Right atrium auricular region (tissue), 2 donors: ENCODE measurements at regions not wholly inside any gene's neighbourhood (a gene's known extent, or its start where the extent isn't known, plus 50 kb on each side); places are given as distances from the start of the nearest gene placed in this dataset.

Experiments used
- DNase-seq: peaks from one replicate; pipeline ENCODE4 v3.0.0-alpha.2; 2019; ENCODE audit warnings: low spot score
- H3K27ac ChIP-seq, 2 donors: fragments of 200-600 bp; sonication (generic); 1 replicate in 1 of 2; 2 replicates in 1 of 2; pipeline ENCODE4 v1.5.1; 2016 to 2019
- H3K27me3 ChIP-seq, 2 donors: fragments of 200-600 bp; sonication (generic); one replicate each; pipeline versions ENCODE4 v1.5.1 to v1.6.0; 2017 to 2019
- H3K36me3 ChIP-seq: fragments of 200-600 bp; sonication (generic); one replicate; pipeline ENCODE4 v1.5.1; 2016
- H3K4me1 ChIP-seq, 2 donors: fragments of 200-600 bp; sonication (generic); one replicate each; pipeline versions ENCODE4 v1.5.1 to v1.6.0; 2017 to 2019
- H3K4me3 ChIP-seq, 2 donors: fragments of 200-600 bp; sonication (generic); 1 replicate in 1 of 2; 2 replicates in 1 of 2; pipeline ENCODE4 v1.5.1; 2017 to 2019; ENCODE audit warnings: mild to moderate bottlenecking in 1 of 2, moderate library complexity in 1 of 2
- H3K9me3 ChIP-seq, 2 donors: fragments of 200-600 bp; sonication (generic); one replicate each; pipeline ENCODE4 v1.5.1; 2019
- TF ChIP-seq, protein P1 (sequence below), 2 donors: fragments of 200-600 bp; sonication (generic); IDR thresholded peaks; one replicate each; pipeline ENCODE4 v1.5.1; 2019; ENCODE audit warnings: antibody characterized with exemption in 2 of 2

DNA sequence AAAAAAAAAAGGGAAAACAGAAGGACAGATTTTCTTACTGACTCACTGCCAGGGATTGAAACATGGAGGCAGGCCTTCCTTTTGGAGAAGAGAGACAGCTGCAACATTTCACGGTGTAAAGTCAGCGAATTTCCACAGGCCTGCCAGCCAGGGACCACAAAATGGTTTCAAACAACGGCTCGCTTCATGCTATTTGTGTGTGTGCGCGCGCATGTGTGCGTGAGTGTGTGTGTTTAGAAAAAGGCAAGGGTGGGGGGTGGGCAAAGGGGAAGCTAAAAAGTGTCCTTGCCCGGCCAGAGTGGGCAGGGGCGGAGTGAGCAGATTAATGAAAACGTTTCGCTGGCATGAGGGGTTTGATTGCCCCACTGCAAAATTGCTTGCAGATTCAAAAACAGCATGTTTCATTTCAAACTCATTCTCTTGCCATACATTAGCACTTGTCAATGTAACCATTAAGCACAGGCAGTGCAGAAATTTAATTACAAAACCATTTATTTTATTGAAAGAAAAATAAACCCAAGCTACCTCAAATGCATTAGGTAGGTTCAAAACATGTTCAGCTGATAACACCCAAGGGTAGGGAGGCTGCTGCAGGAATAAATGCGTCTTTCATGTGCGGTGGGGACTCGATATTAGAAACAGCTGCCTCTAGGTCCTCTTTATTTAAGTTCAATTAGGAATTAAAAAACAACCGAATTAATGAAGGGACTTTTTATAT, 182.1 kb upstream of the SIX2 start:
- TF ChIP-seq, protein P1, sequence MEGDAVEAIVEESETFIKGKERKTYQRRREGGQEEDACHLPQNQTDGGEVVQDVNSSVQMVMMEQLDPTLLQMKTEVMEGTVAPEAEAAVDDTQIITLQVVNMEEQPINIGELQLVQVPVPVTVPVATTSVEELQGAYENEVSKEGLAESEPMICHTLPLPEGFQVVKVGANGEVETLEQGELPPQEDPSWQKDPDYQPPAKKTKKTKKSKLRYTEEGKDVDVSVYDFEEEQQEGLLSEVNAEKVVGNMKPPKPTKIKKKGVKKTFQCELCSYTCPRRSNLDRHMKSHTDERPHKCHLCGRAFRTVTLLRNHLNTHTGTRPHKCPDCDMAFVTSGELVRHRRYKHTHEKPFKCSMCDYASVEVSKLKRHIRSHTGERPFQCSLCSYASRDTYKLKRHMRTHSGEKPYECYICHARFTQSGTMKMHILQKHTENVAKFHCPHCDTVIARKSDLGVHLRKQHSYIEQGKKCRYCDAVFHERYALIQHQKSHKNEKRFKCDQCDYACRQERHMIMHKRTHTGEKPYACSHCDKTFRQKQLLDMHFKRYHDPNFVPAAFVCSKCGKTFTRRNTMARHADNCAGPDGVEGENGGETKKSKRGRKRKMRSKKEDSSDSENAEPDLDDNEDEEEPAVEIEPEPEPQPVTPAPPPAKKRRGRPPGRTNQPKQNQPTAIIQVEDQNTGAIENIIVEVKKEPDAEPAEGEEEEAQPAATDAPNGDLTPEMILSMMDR (IDR thresholded peaks at IDR 0.05) = no peak
- Histone ChIP-seq H3K27ac (no peak overlapping the region), H3K9me3 (no peaks in the 10 kb centered on the region), H3K27me3 (no peaks in the 10 kb centered on the region), H3K4me1 (no peaks in the 10 kb centered on the region), H3K4me3 (no peak overlapping the region), H3K36me3 (no peaks in the 10 kb centered on the region)
- DNase-seq = no peak

DNA sequence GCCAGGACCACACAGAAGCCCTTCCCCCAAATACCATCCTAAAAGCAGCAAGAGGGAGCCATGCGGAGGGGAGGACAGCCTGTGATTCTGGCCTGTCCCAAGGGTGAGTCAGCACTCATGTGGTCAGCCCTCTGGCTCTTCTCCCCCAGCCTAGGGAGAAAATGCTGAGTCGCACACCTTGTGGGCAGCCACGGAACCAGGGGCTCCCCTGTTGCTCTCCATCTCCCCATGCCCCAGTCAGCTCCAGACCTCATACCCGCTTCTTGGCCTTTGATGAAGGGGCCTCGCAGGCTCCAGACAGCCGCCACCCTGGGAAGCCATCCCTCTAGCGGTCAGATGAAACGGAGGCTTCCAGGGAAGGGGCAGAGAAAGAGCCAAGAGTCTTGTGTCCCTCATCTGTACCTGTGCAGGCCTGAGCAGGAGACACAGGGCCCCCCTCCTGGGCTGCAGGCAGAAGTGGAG, 181.3 kb upstream of the SIX2 start:
- H3K27ac ChIP-seq = no peak overlapping the region
- TF ChIP-seq, protein P1 (IDR thresholded peaks at IDR 0.05) = no peak
- no peaks in the 10 kb centered on the region for H3K4me1 ChIP-seq
- DNase-seq = no peak
- H3K27me3 ChIP-seq = no peaks in the 10 kb centered on the region
- H3K9me3 ChIP-seq = no peaks in the 10 kb centered on the region
- H3K4me3 ChIP-seq = no peak overlapping the region
- H3K36me3 ChIP-seq = no peaks in the 10 kb centered on the region

DNA sequence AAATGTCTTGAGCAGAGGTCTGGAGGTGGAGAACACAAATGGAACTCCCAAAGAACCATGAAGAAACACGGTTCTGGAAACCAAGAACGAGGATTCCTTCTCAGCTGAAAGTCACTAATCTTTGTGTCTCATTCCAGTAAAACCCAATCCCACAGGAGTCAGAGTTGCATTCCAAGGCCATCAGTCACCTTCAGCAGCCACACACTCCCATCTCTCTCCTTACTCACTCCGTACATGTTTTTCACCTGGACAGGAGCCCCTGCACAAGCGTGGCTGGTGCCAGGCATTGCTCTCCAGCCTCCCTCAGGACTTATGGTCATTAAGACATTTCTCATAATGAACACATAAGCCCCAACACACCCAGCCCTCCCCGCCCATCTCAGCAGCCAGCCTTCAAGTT, 175.4 kb upstream of the SIX2 start:
- no peak overlapping the region for H3K27ac ChIP-seq
- no peak overlapping the region for H3K4me3 ChIP-seq
- H3K4me1 ChIP-seq = peaks cover 0 to 7% of the 10 kb centered on the region in 2 donors
- TF ChIP-seq, protein P1 (IDR thresholded peaks at IDR 0.05) = no peak
- no peaks in the 10 kb centered on the region for H3K27me3 ChIP-seq
- no peaks in the 10 kb centered on the region for H3K36me3 ChIP-seq
- no peak for DNase-seq
- no peaks in the 10 kb centered on the region for H3K9me3 ChIP-seq

DNA sequence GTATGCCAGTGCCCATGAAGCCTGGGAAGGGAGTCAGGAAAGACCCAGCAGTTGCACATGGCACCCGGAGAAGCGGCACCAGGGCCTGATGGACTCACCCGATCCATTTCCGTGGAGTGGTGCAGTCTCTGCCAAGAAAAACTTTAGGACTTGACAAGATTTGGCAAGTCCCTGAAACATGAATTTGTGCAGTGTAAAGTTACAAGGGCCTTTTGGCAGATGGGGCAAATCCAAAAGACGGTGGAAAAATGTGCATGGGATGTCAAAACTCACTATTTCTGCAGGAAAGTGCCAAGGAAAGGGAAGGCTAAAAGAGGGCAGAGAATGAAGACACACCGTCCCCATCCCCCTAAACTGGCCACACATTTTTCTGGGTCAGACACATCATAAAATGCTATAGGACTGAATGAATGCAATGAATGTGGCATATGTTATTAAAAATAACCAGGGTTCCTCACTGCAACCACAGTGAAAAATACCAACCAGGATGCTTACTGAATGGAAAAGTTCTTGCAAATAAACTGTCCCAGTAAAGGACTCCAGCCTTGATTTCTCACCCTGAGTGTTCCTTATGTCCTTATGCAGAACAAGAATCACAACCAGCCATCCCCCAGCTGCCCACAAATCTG, 173.5 kb upstream of the SIX2 start:
- H3K36me3 ChIP-seq = no peaks in the 10 kb centered on the region
- no peak overlapping the region for H3K27ac ChIP-seq
- no peak overlapping the region for H3K4me3 ChIP-seq
- H3K9me3 ChIP-seq = no peaks in the 10 kb centered on the region
- H3K27me3 ChIP-seq = no peaks in the 10 kb centered on the region
- DNase-seq = no peak
- H3K4me1 ChIP-seq = peaks cover 0 to 7% of the 10 kb centered on the region in 2 donors
- TF ChIP-seq, protein P1 (IDR thresholded peaks at IDR 0.05) = no peak

DNA sequence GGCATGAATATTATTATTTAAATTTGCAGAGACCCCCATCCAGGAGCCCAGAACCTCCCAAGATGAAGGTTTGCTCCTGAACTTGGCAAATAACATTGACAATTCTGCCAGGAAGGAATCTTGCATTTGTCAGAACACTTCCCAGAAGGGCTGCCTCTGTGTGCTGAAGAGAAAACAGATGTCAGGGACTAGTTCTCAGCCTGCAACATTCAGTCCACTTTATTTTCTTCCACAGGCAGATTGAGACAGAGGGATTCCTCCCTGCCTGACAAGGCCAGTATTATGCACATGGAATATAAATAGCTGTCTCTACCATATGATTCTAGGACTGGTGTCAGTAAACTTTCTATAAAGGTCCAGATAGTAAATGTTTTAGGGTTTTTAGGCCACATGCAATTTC, 171.5 kb upstream of the SIX2 start:
- Histone ChIP-seq H3K4me1 (peaks cover 0 to 7% of the 10 kb centered on the region in 2 donors), H3K9me3 (no peaks in the 10 kb centered on the region), H3K4me3 (no peak overlapping the region), H3K27ac (no peak overlapping the region), H3K36me3 (no peaks in the 10 kb centered on the region), H3K27me3 (no peaks in the 10 kb centered on the region)
- DNase-seq = no peak
- TF ChIP-seq, protein P1 (IDR thresholded peaks at IDR 0.05) = no peak
